Heart right ventricle (tissue), 16 donors: ENCODE measurements at regions not wholly inside any gene's neighbourhood (a gene's known extent, or its start where the extent isn't known, plus 50 kb on each side); places are given as distances from the start of the nearest gene placed in this dataset.
A peak's percentile ranks its signal among the peaks of the same experiment; 100 is the strongest.
"Not testable (repeated sequence)": the region's sequence is repeated elsewhere in the genome, so short reads cannot be mapped to it uniquely, and the experiment has no call there.

Experiments
- ATAC-seq, 8 donors: fragments of 200-7000 bp; cut with Tn5 transposase; one replicate each; pipeline ENCODE4 v1.9.1; 2020; ENCODE audit warnings: mild to moderate bottlenecking in 8 of 8, moderate library complexity in 8 of 8, moderate number of reproducible peaks in 1 of 8
- DNase-seq, 2 donors: peaks; one replicate each; pipeline ENCODE4 v3.0.0-alpha.2; 2020
- H3K27ac ChIP-seq, 10 donors: fragments of 200-600 bp; sonication (generic) in 2 of 10; one replicate each; pipeline versions ENCODE4 v1.5.0 to v1.8.0; 2020 to 2022; ENCODE audit warnings: mild to moderate bottlenecking in 3 of 10
- H3K27me3 ChIP-seq, 7 donors: fragments of 200-600 bp; one replicate each; pipeline ENCODE4 v1.8.0; 2021 to 2022; ENCODE audit warnings: mild to moderate bottlenecking in 2 of 7
- H3K36me3 ChIP-seq, 9 donors: fragments of 200-600 bp; sonication (generic) in 1 of 9; one replicate each; pipeline versions ENCODE4 v1.5.0 to v1.8.0; 2020 to 2022; ENCODE audit warnings: mild to moderate bottlenecking in 2 of 9
- H3K4me1 ChIP-seq, 9 donors: fragments of 200-600 bp; sonication (generic) in 1 of 9; one replicate each; pipeline versions ENCODE4 v1.5.0 to v1.8.0; 2020 to 2022; ENCODE audit warnings: mild to moderate bottlenecking in 4 of 9
- H3K4me3 ChIP-seq, 10 donors: fragments of 200-600 bp; sonication (generic) in 2 of 10; one replicate each; pipeline versions ENCODE4 v1.5.0 to v1.8.0; 2020 to 2022; ENCODE audit warnings: mild to moderate bottlenecking in 7 of 10, moderate library complexity in 2 of 10
- H3K9me3 ChIP-seq, 11 donors: fragments of 200-600 bp in 10 of 11; sonication (generic) in 2 of 11; one replicate each; pipeline versions ENCODE4 v1.5.0 to v1.8.0; 2013 to 2022; ENCODE audit warnings: mild to moderate bottlenecking in 2 of 11, control low read depth in 1 of 11, moderate library complexity in 1 of 11
- WGBS, 2 donors: extraction: QIAGEN DNeasy Blood & Tissue Kit; methylation state at CpG; one replicate each; pipeline ENCODE4 v1.1.7; 2013; ENCODE audit warnings: inconsistent platforms in 1 of 2; 5-methylcytosine and 5-hydroxymethylcytosine counted together
- intact Hi-C, 10 donors: fragments of 100-400 bp; cut with DNase I; formaldehyde crosslinking; loops; one replicate each; pipeline versions ENCODE4 v1.11.1 to v1.14.2; 2022
- TF ChIP-seq, protein P1 (sequence below), 9 donors: fragments of 200-600 bp; sonication (generic) in 2 of 9; IDR thresholded peaks; one replicate each; pipeline versions ENCODE4 v1.5.0 to v1.8.0; 2021 to 2022; ENCODE audit warnings: antibody characterized with exemption in 9 of 9, mild to moderate bottlenecking in 5 of 9, moderate library complexity in 1 of 9
- donor health status: Arrhythmogenic right ventricular cardiomyopathy.
- donor health status: ischemic (EF 13 %, LVEDD 7.1; RV severe dilation, severe dysfunction).
- donor health status: healthy with polysubstance abuse.
- donor health status: DM: no; HTN: yes; CAD: no.
- donor health status: DM: no; HTN: no; CAD: no.
- donor health status: ischemic (EF 25% LVEDD 6.9; RV normal size, moderate dysfunction).
- donor health status: ischemic (EF 25% LVEDD 5.7; RV mildly dilated, moderate dysfunction).
- donor health status: healthy.
- donor health status: DM: yes; HTN: yes; CAD: no.
- donor health status: Ischemic cardiomyopathy.
- donor health status: ischemic (EF 35%, LVEDD 5.7; RV mildly dilated, moderate dysfunction).
- donor health status: nonischemic (EF 11% LVEDD 7.7; RV severe dilation, severe dysfunction).
- donor health status: DM: yes; HTN: yes; CAD: no.
- donor health status: PGD.
- donor health status: ischemic (EF 29% LVEDD 5.4; RV normal size, mild dysfunction).
- donor health status: nonischemic (EF 23%, LVEDD 6.1; RV moderate dilation, normal function).

DNA sequence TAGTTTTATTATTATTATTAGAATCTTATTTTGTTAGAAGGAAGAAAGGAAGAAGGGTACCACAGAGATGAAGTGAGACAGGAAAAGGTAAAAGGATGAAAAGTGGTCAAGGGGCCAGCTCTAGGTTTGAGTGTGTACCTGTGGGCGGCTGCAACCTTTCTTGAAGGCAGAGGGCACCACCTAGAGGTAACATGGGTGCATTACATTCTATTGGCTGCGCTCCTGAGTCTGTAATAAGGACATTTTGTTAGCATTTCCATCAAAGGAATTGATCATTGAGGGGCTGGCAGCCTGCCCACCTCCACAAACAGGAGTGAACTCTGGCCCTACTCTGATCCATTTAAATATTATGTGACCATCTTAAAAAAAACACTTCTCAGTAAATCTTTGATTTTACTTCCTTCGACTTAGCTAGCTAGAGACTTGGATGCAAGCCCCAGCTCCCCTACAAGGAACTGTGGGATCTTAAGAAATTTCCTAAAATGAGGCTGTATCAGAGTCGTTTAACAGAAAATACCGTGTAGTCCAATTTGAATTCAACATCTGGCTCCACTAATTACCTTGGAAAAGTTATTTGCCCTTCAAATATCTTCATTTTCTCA, 610.4 kb downstream of the IPMK start:
- ATAC-seq (peak in 1 of 8 donors; percentile 72), DNase-seq (peak in 1 of 2 donors; percentile 5)
- TF ChIP-seq, protein P1, sequence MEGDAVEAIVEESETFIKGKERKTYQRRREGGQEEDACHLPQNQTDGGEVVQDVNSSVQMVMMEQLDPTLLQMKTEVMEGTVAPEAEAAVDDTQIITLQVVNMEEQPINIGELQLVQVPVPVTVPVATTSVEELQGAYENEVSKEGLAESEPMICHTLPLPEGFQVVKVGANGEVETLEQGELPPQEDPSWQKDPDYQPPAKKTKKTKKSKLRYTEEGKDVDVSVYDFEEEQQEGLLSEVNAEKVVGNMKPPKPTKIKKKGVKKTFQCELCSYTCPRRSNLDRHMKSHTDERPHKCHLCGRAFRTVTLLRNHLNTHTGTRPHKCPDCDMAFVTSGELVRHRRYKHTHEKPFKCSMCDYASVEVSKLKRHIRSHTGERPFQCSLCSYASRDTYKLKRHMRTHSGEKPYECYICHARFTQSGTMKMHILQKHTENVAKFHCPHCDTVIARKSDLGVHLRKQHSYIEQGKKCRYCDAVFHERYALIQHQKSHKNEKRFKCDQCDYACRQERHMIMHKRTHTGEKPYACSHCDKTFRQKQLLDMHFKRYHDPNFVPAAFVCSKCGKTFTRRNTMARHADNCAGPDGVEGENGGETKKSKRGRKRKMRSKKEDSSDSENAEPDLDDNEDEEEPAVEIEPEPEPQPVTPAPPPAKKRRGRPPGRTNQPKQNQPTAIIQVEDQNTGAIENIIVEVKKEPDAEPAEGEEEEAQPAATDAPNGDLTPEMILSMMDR (IDR thresholded peaks at IDR 0.05), result peak; percentile 13 to 70 (median 64)
- Histone ChIP-seq H3K27ac (no peak overlapping the region), H3K9me3 (peaks cover 0 to 2% (median 0%) of the 10 kb centered on the region in 11 donors), H3K4me3 (no peak overlapping the region), H3K27me3 (no peaks in the 10 kb centered on the region), H3K4me1 (no peaks in the 10 kb centered on the region), H3K36me3 (no peaks in the 10 kb centered on the region)
- WGBS, 2 donors, result 26% methylated on average over 5 of the region's 5 CpGs
- intact Hi-C loops, result no loop called here

DNA sequence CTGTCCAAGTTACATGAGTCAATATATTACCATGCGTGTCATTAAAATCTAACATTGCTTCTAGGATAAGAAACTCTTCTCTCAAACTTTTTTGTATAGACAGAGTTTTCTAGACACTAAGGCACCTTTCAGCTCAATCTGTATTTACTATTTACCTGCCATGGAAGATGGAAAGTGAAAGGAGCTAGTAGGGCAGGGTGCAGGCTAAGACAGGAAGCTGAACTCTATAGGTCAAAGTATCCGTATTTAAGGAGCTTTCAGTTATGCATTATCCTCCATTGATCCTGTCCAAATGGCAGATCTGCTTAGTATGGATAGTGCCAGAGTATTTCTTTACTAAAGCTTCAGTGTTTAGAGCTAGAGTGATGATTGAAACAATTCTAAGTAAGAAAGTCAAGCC, 612.8 kb downstream of the IPMK start:
- ATAC-seq (no peak), DNase-seq (no peak)
- no peak overlapping the region for H3K4me3 ChIP-seq
- intact Hi-C loops, result no loop called here
- TF ChIP-seq, protein P1 (IDR thresholded peaks at IDR 0.05), result no peak
- H3K36me3 ChIP-seq, result no peaks in the 10 kb centered on the region
- no peaks in the 10 kb centered on the region for H3K27me3 ChIP-seq
- H3K4me1 ChIP-seq, result no peaks in the 10 kb centered on the region
- H3K27ac ChIP-seq, result no peak overlapping the region
- H3K9me3 ChIP-seq, result peaks cover 0 to 9% (median 0%) of the 10 kb centered on the region in 11 donors
- 77 to 81% methylated on average over 2 of the region's 2 CpGs for WGBS, 2 donors

DNA sequence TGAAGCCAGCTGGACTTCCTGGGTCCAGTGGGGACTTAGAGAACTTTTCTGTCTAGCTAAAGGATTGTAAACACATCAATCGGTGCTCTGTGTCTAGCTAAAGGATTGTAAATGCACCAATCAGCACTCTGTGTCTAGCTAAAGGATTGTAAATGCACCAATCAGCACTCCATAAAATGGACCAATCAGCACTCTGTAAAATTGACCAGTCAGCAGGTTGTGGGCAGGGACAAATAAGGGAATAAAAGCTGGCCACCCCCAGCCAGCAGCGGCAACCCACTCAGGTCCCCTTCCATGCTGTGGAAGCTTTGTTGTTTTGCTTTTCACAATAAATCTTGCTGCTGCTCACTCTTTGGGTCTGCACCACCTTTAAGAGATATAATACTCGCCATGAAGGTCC, 622.6 kb downstream of the IPMK start:
- H3K27me3 ChIP-seq, ATAC-seq, H3K36me3 ChIP-seq, H3K27ac ChIP-seq, DNase-seq, H3K9me3 ChIP-seq, intact Hi-C loops, H3K4me3 ChIP-seq, H3K4me1 ChIP-seq: not testable (repeated sequence)
- 77 to 87% methylated on average over 3 of the region's 3 CpGs for WGBS, 2 donors

DNA sequence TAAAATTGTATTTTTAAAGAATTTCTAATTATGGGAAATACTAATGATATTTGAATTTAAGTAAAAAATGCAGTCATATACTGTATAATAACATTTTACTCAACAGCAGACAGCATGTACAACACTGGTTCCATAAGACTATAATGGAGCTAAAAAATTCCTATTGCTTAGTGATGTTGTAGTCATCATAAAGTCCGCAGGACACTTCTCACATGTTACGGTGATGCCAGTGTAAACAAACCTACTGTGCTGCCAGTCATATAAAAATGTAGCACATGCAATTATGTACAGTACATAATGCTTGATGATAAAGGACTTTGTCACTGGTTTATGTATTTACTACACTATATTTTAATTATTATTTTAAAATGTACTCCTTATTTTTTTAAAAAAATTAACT, 629.3 kb downstream of the IPMK start:
- no peak for ATAC-seq
- WGBS, 2 donors, result 93 to 95% methylated on average over 2 of the region's 2 CpGs
- Histone ChIP-seq H3K36me3 (no peaks in the 10 kb centered on the region), H3K4me1 (no peaks in the 10 kb centered on the region), H3K4me3 (no peak overlapping the region), H3K27me3 (no peaks in the 10 kb centered on the region), H3K9me3 (no peaks in the 10 kb centered on the region), H3K27ac (no peak overlapping the region)
- TF ChIP-seq, protein P1 (IDR thresholded peaks at IDR 0.05), result no peak
- intact Hi-C loops, result no loop called here
- no peak for DNase-seq

DNA sequence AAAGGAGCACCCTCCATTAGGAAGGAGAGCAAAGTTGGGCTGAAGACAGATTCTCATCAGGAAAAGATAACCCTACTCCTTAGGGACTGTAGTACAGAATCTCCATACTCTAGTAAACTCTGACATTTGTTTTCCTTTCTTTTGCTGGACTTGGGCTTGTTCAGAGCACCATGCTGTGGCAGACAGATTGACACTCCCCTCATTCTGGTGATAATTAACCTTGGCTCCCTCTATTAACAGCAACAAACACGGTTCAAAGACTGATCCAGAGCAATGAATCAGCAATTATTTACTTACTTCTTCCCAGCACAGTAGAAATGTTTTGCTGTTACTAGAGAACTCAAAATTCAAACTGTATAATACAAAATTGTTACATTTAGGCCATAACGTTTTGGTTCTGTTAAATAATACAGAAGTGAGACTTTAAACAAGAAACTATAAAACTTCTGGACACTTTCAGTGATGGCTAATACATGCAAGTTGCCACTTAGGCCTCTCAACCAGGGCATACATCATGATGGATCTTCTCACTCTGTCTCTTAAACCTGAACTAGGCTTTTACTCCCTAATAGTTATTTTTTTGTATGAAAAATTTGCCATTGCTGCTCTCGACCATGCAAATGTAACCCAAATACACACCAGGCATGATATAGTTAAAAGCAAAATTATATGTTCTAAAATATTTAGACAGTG, 639.0 kb downstream of the IPMK start:
- intact Hi-C loops, result no loop called here

More for the DNA sequence above, 639.0 kb downstream of the IPMK start:
- WGBS, 2 donors, result 27 to 31% methylated on average over 3 of the region's 3 CpGs
- Histone ChIP-seq H3K27ac (no peak overlapping the region), H3K36me3 (no peaks in the 10 kb centered on the region), H3K27me3 (no peaks in the 10 kb centered on the region), H3K9me3 (no peaks in the 10 kb centered on the region), H3K4me1 (no peaks in the 10 kb centered on the region), H3K4me3 (no peak overlapping the region)
- DNase-seq, result no peak
- TF ChIP-seq, protein P1 (IDR thresholded peaks at IDR 0.05), result no peak
- no peak for ATAC-seq
